D721Med (cell line): ENCODE measurements at regions not wholly inside any gene's neighbourhood (a gene's known extent, or its start where the extent isn't known, plus 50 kb on each side); places are given as distances from the start of the nearest gene placed in this dataset.

Experiments used
- DNase-seq: peaks from one replicate; pipeline ENCODE4 v3.0.0; 2011; ENCODE audit warnings: low spot score; ENCODE audit not compliant: insufficient read length
- FAIRE-seq: peaks from 2 replicates; lab custom pipeline; 2011; peaks lifted over from hg19 to GRCh38; lab: Jason Lieb, UNC
- CTCF ChIP-seq: IDR thresholded peaks from 2 replicates; pipeline ENCODE4 v1.5.1; 2012; ENCODE audit warnings: mild to moderate bottlenecking, control low read depth; ENCODE audit not compliant: insufficient read depth; ENCODE audit errors: missing control alignments

GRCh38 chr16:55035956-55036355 is 105.3 kb downstream of the IRX5 start:
- DNase-seq (no peak), FAIRE-seq (no peak)
- no peak for TF ChIP-seq CTCF

GRCh38 chr16:55036371-55036821 is 105.7 kb downstream of the IRX5 start:
- no peak for FAIRE-seq
- DNase-seq = no peak
- no peak for TF ChIP-seq CTCF

- no peak for TF ChIP-seq CTCF
- DNase-seq (no peak), FAIRE-seq (no peak)
Measured at GRCh38 chr16:55037046-55037445, 106.4 kb downstream of the IRX5 start.

- TF ChIP-seq CTCF = no peak
- no peak for FAIRE-seq
- no peak for DNase-seq
Measured at GRCh38 chr16:55037966-55038365, 107.3 kb downstream of the IRX5 start.

GRCh38 chr16:55039042-55039441 is 108.4 kb downstream of the IRX5 start:
- TF ChIP-seq CTCF = no peak
- FAIRE-seq = no peak
- no peak for DNase-seq

GRCh38 chr16:55039511-55039910 is 108.8 kb downstream of the IRX5 start:
- DNase-seq (no peak), FAIRE-seq (no peak)
- no peak for TF ChIP-seq CTCF

GRCh38 chr16:55039931-55040330 is 109.3 kb downstream of the IRX5 start:
- TF ChIP-seq CTCF = no peak
- no peak for FAIRE-seq

More at GRCh38 chr16:55039931-55040330, 109.3 kb downstream of the IRX5 start:
- DNase-seq = no peak
